ENCODE measurements at regions not wholly inside any gene's neighbourhood (a gene's known extent, or its start where the extent isn't known, plus 50 kb on each side); places are given as distances from the start of the nearest gene placed in this dataset.

GRCh38 chr14:48973151-48973550 is 613.0 kb downstream of the RPS29 start:
- DNase-seq, result no peak

- no peak for DNase-seq
These were observed 615.2 kb downstream of the RPS29 start for GRCh38 chr14:48970943-48971342.

GRCh38 chr14:48967419-48967818 is 618.8 kb downstream of the RPS29 start:
- no peak for DNase-seq

- no peak for DNase-seq
These were observed 622.9 kb downstream of the RPS29 start for GRCh38 chr14:48963231-48963790.

GRCh38 chr14:48957486-48957885 is 628.7 kb downstream of the RPS29 start:
- no peak for DNase-seq

GRCh38 chr14:48955857-48956256 is 630.3 kb downstream of the RPS29 start:
- DNase-seq, result no peak

- DNase-seq, result no peak
These were observed 631.7 kb downstream of the RPS29 start for GRCh38 chr14:48954446-48954845.

- DNase-seq, result no peak
These were observed 641.4 kb downstream of the RPS29 start for GRCh38 chr14:48944809-48945208.

GRCh38 chr14:48943913-48944312 is 642.3 kb downstream of the RPS29 start:
- DNase-seq, result no peak

GRCh38 chr14:48937541-48938195 is 648.5 kb downstream of the RPS29 start:
- DNase-seq, result no peak

GRCh38 chr14:48936849-48937248 is 649.3 kb downstream of the RPS29 start:
- DNase-seq, result no peak

- DNase-seq, result no peak
These were observed 649.8 kb downstream of the RPS29 start for GRCh38 chr14:48936362-48936761.

GRCh38 chr14:48925184-48925583 is 661.0 kb downstream of the RPS29 start:
- no peak for DNase-seq

GRCh38 chr14:48914921-48915320 is 671.3 kb downstream of the RPS29 start:
- no peak for DNase-seq

GRCh38 chr14:48914382-48914781 is 671.8 kb downstream of the RPS29 start:
- DNase-seq, result no peak

- DNase-seq, result no peak
These were observed 685.6 kb downstream of the RPS29 start for GRCh38 chr14:48900565-48900964.

- no peak for DNase-seq
These were observed 695.8 kb downstream of the RPS29 start for GRCh38 chr14:48890333-48890732.

- no peak for DNase-seq
These were observed 709.3 kb downstream of the RPS29 start for GRCh38 chr14:48876806-48877340.

GRCh38 chr14:48874711-48875110 is 711.5 kb downstream of the RPS29 start:
- DNase-seq, result no peak

GRCh38 chr14:48857366-48857765 is 728.8 kb downstream of the RPS29 start:
- DNase-seq, result no peak

GRCh38 chr14:48853159-48853558 is 733.0 kb downstream of the RPS29 start:
- no peak for DNase-seq

GRCh38 chr14:48849741-48850322 is 736.3 kb downstream of the RPS29 start:
- DNase-seq, result no peak

- DNase-seq, result no peak
These were observed 743.4 kb downstream of the RPS29 start for GRCh38 chr14:48842785-48843184.

GRCh38 chr14:48826058-48826457 is 760.1 kb downstream of the RPS29 start:
- DNase-seq, result no peak

All from activated CD8-positive, alpha-beta memory T cell treated with anti-CD3 and anti-CD28 coated beads, Interleukin-2, amount 50 U/mL, for 48 hours (primary cell).